ENCODE measurements at regions not wholly inside any gene's neighbourhood (a gene's known extent, or its start where the extent isn't known, plus 50 kb on each side); places are given as distances from the start of the nearest gene placed in this dataset.

GRCh38 chr2:40725040-40725439 lies 273.1 kb upstream of the SLC8A1 start:
- Histone ChIP-seq H3K79me2 (ENCODE audit: low read depth) (no peaks in the 10 kb centered on the region), H2AFZ (no peak overlapping the region; the same call in 1 of the 2 replicates), H3F3A (ENCODE audit: insufficient read depth, low read depth) (no peaks in the 10 kb centered on the region), H3K27ac (no peak overlapping the region), H3K4me3 (no peak overlapping the region), H3K4me1 (replicated peaks; ENCODE audit: insufficient read depth) (peaks cover 21% of the 10 kb centered on the region), H3K27me3 (ENCODE audit: insufficient read depth, low read depth) (no peaks in the 10 kb centered on the region), H3K9me2 (ENCODE audit: insufficient read depth) (no peaks in the 10 kb centered on the region), H4K20me1 (ENCODE audit: insufficient read depth) (no peaks in the 10 kb centered on the region), H3K4me2 (peak overlapping the region; percentile 51; the same call in 1 of the 2 replicates), H3K9me3 (ENCODE audit: insufficient read depth, low read depth) (no peaks in the 10 kb centered on the region), H3K36me3 (ENCODE audit: low read depth) (no peaks in the 10 kb centered on the region)
- TF ChIP-seq EZH2 (IDR thresholded peaks at IDR 0.05; ENCODE audit: low read depth) (no peak), CTCF (conservative IDR thresholded peaks at IDR 0.05) (no peak)
- DNase-seq = no peak
- BruUV-seq (replicated peaks) = no TSS peak
- POLR2A ChIA-PET (ENCODE audit: unreplicated experiment) = interaction anchor here (0.6 kb wide), 1 partner anchor 446 kb away, joined by 3 read pairs; no protein-coding TSS in a partner anchor
- intact Hi-C loops (cut with micrococcal nuclease; ENCODE audit: unreplicated experiment) = no loop called here
- CTCF ChIA-PET = no interaction called here

GRCh38 chr2:40725950-40726349 lies 274.1 kb upstream of the SLC8A1 start:
- peaks cover 21% of the 10 kb centered on the region for H3K4me1 ChIP-seq (replicated peaks; ENCODE audit: insufficient read depth)
- no peak overlapping the region for H2AFZ ChIP-seq
- no peaks in the 10 kb centered on the region for H3K27me3 ChIP-seq (ENCODE audit: insufficient read depth, low read depth)
- peak overlapping the region; percentile 51 for H3K4me2 ChIP-seq
- no peaks in the 10 kb centered on the region for H4K20me1 ChIP-seq (ENCODE audit: insufficient read depth)
- peak overlapping the region; percentile 12 for H3K27ac ChIP-seq
- no peaks in the 10 kb centered on the region for H3K9me2 ChIP-seq (ENCODE audit: insufficient read depth)
- no peaks in the 10 kb centered on the region for H3K79me2 ChIP-seq (ENCODE audit: low read depth)
- TF ChIP-seq EZH2 (IDR thresholded peaks at IDR 0.05; ENCODE audit: low read depth) (no peak), CTCF (conservative IDR thresholded peaks at IDR 0.05) (no peak)
- intact Hi-C loops (cut with micrococcal nuclease; ENCODE audit: unreplicated experiment) = no loop called here
- ChIA-PET POLR2A (ENCODE audit: unreplicated experiment) (no interaction called here), CTCF (no interaction called here)
- no peaks in the 10 kb centered on the region for H3K9me3 ChIP-seq (ENCODE audit: insufficient read depth, low read depth)
- H3F3A ChIP-seq (ENCODE audit: insufficient read depth, low read depth) = no peaks in the 10 kb centered on the region
- DNase-seq = peak in 1 of 2 experiments; percentile 79
- no peak overlapping the region for H3K4me3 ChIP-seq
- H3K36me3 ChIP-seq (ENCODE audit: low read depth) = no peaks in the 10 kb centered on the region
- no TSS peak for BruUV-seq (replicated peaks)

- BruUV-seq (replicated peaks) = no TSS peak
- Histone ChIP-seq H3K9me2 (ENCODE audit: insufficient read depth) (no peaks in the 10 kb centered on the region), H3K27me3 (ENCODE audit: insufficient read depth, low read depth) (no peaks in the 10 kb centered on the region), H3K27ac (no peak overlapping the region), H3K36me3 (ENCODE audit: low read depth) (no peaks in the 10 kb centered on the region), H3K79me2 (ENCODE audit: low read depth) (no peaks in the 10 kb centered on the region), H4K20me1 (ENCODE audit: insufficient read depth) (no peaks in the 10 kb centered on the region), H3K4me1 (replicated peaks; ENCODE audit: insufficient read depth) (peaks cover 15% of the 10 kb centered on the region), H3F3A (ENCODE audit: insufficient read depth, low read depth) (no peaks in the 10 kb centered on the region), H3K4me3 (no peak overlapping the region), H3K9me3 (ENCODE audit: insufficient read depth, low read depth) (no peaks in the 10 kb centered on the region), H2AFZ (no peak overlapping the region), H3K4me2 (0 out of 2 replicates have a peak overlapping the region, but pooled peaks have one; percentile 2)
- intact Hi-C loops (cut with micrococcal nuclease; ENCODE audit: unreplicated experiment) = no loop called here
- ChIA-PET POLR2A (ENCODE audit: unreplicated experiment) (no interaction called here), CTCF (interaction anchor here (0.6 kb wide), 1 partner anchor 26 kb away, joined by 3 read pairs; no protein-coding TSS in a partner anchor)
- TF ChIP-seq CTCF (conservative IDR thresholded peaks at IDR 0.05) (no peak), EZH2 (IDR thresholded peaks at IDR 0.05; ENCODE audit: low read depth) (no peak)
- peak in 1 of 2 experiments; percentile 53 for DNase-seq
Measured at GRCh38 chr2:40734797-40735196, 282.9 kb upstream of the SLC8A1 start.

Data from PC-9 (cell line).